IPS-15b (cell line): ENCODE measurements at regions not wholly inside any gene's neighbourhood (a gene's known extent, or its start where the extent isn't known, plus 50 kb on each side); places are given as distances from the start of the nearest gene placed in this dataset.

Experiments
- H3K27me3 ChIP-seq: one replicate; pipeline ENCODE4 v1.6.1; 2013; ENCODE audit warnings: low read length; ENCODE audit not compliant: control insufficient read depth, insufficient read depth
- H3K36me3 ChIP-seq: one replicate; pipeline ENCODE4 v1.6.1; 2013; ENCODE audit warnings: low read length; ENCODE audit not compliant: control insufficient read depth, insufficient read depth
- H3K4me1 ChIP-seq: one replicate; pipeline ENCODE4 v1.6.1; 2013; ENCODE audit warnings: mild to moderate bottlenecking, low read length; ENCODE audit not compliant: control insufficient read depth, insufficient read depth
- H3K4me3 ChIP-seq: one replicate; pipeline ENCODE4 v1.5.1; 2013; ENCODE audit warnings: low read depth, low read length
- H3K9ac ChIP-seq: one replicate; pipeline ENCODE4 v1.6.1; 2013; ENCODE audit warnings: low read depth, mild to moderate bottlenecking, low read length
- H3K9me3 ChIP-seq: one replicate; pipeline ENCODE4 v1.6.1; 2013; ENCODE audit warnings: mild to moderate bottlenecking, low read length; ENCODE audit not compliant: control insufficient read depth, insufficient read depth

DNA sequence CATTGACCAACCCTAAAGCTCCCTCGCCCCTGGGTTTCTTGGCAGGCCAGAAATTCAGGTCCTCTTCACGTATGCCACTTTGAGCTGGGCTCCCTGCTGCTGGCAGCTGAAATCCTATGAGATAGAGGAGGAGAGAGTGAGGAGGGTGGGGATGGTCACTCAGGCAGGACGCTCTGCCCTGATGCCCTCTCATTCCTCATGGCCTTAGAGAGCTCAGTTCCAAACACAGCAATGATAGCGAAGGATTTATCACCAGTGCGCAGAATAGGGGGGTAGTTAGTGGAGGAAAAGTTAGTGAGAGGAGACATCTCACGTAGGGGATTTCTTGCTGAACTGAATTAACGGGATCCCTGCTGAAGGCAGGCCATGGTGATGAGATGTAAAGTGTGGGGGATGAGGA lies 84.2 kb upstream of the PMEPA1 start:
- H3K4me1 ChIP-seq, result no peaks in the 10 kb centered on the region
- no peak overlapping the region for H3K9ac ChIP-seq
- H3K9me3 ChIP-seq, result no peaks in the 10 kb centered on the region
- H3K36me3 ChIP-seq, result no peaks in the 10 kb centered on the region
- no peaks in the 10 kb centered on the region for H3K27me3 ChIP-seq
- no peak overlapping the region for H3K4me3 ChIP-seq

DNA sequence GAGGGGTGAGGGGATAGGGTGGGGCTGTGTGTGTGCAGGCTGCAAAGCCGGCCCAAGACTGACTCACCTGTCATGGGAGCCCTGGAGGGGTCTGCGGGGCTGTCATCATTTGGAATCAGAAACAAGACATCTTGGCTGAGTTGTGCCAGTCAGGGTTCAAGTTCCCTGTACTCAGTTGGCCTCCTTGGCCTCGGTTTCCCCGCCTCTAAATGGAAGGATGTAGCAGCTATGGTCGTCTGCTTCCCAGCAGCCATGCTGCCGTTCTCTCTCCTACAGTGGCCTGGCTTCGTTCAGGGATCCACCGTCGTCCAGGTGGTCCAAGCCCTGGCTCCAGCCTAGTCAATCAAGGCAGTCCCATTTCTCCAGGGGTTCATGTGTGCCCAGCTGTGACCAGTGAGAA lies 83.6 kb upstream of the PMEPA1 start:
- Histone ChIP-seq H3K4me3 (no peak overlapping the region), H3K36me3 (no peaks in the 10 kb centered on the region), H3K9ac (no peak overlapping the region), H3K4me1 (no peaks in the 10 kb centered on the region), H3K27me3 (no peaks in the 10 kb centered on the region), H3K9me3 (no peaks in the 10 kb centered on the region)

DNA sequence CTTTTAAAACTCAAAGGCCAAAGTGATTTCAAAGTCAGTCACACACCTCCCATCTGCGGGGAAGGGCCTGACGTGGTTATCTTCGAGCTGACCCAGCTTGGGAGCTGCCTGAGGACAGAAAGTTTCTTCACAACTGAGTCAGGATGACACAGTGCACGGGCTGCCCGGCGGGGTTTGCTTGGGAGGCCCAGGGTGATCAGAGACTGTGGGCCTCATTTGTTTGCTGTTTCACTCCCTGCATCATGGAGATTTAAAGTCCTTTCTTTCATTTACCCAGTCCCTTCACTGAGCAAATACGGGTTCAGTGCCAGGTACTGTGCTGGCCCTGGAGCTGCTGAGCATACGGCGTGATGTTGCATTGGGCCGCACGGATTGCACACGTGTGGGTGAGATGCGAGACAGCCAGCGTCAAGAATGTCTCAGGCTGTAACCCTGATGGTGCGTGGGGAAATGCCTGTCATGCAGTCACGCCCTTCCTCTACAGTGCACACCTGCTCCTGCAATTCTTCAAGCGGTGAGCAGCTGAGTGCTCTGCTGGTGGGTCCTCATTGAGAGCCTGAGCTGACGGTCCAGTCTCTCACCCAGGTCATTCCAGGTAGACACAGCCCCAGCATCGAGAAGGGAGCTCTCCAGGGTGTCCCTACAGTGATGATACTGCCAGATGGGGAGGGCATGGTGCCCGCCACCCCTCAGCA lies 82.7 kb upstream of the PMEPA1 start:
- no peaks in the 10 kb centered on the region for H3K36me3 ChIP-seq
- no peaks in the 10 kb centered on the region for H3K4me1 ChIP-seq
- no peak overlapping the region for H3K4me3 ChIP-seq
- no peak overlapping the region for H3K9ac ChIP-seq
- H3K27me3 ChIP-seq, result no peaks in the 10 kb centered on the region
- H3K9me3 ChIP-seq, result no peaks in the 10 kb centered on the region

DNA sequence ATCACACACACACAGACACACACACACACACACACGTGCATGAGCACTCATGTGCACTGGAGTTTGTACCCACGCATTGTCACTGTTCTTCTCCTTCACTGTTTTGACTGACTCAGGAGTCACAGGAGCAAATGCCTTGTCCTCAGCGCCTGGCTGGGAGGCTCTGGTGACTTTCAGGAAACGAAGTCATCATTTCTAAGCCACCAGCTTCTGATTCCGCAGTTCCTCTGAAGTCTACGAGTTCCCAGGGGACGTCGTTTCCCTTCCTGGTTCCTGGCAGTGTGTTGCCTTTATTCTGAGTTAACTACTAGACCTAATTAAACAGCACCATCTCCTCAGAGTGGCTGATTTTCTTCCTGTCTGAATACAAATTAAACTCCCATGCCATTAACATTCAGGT lies 82.2 kb upstream of the PMEPA1 start:
- Histone ChIP-seq H3K9ac (no peak overlapping the region), H3K4me1 (no peaks in the 10 kb centered on the region), H3K36me3 (no peaks in the 10 kb centered on the region), H3K9me3 (no peaks in the 10 kb centered on the region), H3K4me3 (no peak overlapping the region), H3K27me3 (no peaks in the 10 kb centered on the region)

DNA sequence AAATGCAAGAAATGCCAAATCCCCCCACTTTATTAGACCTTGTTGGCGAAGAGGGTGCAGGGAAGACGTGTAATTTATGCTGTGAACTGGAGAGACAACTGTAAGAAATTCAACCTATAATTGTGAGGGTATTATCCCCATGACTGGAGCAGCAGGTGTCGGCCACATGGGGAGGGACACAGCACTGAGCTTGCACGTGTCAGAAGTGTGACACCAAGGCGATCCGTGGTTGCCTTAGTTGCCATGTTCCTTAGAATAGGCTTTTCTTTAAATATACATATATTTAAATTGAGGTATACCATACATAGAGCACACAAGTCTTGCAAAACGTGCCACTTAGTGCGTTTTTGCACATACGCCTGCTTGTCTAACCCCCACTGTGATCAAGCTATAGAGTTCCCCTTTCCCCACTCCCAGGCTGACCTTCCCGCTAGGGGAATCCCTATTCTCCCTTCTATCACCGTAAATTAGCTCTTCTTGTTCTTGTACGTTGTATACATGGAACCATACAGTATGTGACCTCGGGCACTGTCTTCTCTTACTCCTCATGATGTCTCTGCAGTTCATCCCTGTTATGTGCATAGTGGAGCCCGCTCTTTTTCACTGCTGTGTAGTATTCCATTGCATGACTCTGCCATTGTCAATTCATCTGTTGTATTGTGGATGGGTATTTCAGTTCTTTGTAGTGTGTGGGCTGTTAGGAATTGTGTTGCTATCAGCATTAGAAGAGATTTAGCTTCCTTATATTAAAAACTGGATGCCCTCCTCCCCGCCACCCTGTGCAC lies 81.6 kb upstream of the PMEPA1 start:
- H3K4me1 ChIP-seq, result no peaks in the 10 kb centered on the region
- H3K4me3 ChIP-seq, result no peak overlapping the region
- H3K27me3 ChIP-seq, result no peaks in the 10 kb centered on the region
- no peak overlapping the region for H3K9ac ChIP-seq
- H3K9me3 ChIP-seq, result no peaks in the 10 kb centered on the region
- no peaks in the 10 kb centered on the region for H3K36me3 ChIP-seq

DNA sequence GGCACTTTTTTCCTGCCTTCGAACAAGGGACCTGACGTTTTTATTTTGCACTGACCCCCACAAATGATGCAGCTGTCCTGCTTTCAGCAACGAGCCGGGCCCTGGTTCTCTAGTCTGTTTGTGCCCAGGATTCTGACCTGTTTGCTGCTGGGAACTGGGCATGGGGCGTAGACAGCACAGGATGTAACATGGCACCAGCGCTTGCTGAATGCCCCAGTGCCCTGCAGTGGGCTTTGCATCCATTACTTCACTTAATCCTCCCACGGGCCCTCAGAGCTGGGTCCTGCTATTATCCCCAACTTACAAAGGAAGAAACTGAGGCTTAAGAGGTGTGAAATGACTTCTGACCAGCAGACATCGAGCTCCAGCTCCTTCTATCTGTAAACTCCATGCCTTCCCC lies 80.4 kb upstream of the PMEPA1 start:
- no peaks in the 10 kb centered on the region for H3K27me3 ChIP-seq
- H3K4me3 ChIP-seq, result no peak overlapping the region
- no peaks in the 10 kb centered on the region for H3K36me3 ChIP-seq

GRCh38 chr20:57788936-57789613 lies 79.3 kb upstream of the PMEPA1 start:
- H3K36me3 ChIP-seq, result no peaks in the 10 kb centered on the region
- no peaks in the 10 kb centered on the region for H3K4me1 ChIP-seq
- H3K27me3 ChIP-seq, result no peaks in the 10 kb centered on the region

More for the DNA sequence above, 80.4 kb upstream of the PMEPA1 start:
- Histone ChIP-seq H3K9ac (no peak overlapping the region), H3K4me1 (no peaks in the 10 kb centered on the region), H3K9me3 (no peaks in the 10 kb centered on the region)

GRCh38 chr20:57787990-57788781 lies 78.4 kb upstream of the PMEPA1 start:
- Histone ChIP-seq H3K9ac (no peak overlapping the region), H3K36me3 (no peaks in the 10 kb centered on the region), H3K9me3 (no peaks in the 10 kb centered on the region), H3K4me1 (no peaks in the 10 kb centered on the region), H3K27me3 (no peaks in the 10 kb centered on the region), H3K4me3 (no peak overlapping the region)

More at GRCh38 chr20:57788936-57789613, 79.3 kb upstream of the PMEPA1 start:
- H3K9ac ChIP-seq, result no peak overlapping the region
- H3K9me3 ChIP-seq, result no peaks in the 10 kb centered on the region
- H3K4me3 ChIP-seq, result no peak overlapping the region

DNA sequence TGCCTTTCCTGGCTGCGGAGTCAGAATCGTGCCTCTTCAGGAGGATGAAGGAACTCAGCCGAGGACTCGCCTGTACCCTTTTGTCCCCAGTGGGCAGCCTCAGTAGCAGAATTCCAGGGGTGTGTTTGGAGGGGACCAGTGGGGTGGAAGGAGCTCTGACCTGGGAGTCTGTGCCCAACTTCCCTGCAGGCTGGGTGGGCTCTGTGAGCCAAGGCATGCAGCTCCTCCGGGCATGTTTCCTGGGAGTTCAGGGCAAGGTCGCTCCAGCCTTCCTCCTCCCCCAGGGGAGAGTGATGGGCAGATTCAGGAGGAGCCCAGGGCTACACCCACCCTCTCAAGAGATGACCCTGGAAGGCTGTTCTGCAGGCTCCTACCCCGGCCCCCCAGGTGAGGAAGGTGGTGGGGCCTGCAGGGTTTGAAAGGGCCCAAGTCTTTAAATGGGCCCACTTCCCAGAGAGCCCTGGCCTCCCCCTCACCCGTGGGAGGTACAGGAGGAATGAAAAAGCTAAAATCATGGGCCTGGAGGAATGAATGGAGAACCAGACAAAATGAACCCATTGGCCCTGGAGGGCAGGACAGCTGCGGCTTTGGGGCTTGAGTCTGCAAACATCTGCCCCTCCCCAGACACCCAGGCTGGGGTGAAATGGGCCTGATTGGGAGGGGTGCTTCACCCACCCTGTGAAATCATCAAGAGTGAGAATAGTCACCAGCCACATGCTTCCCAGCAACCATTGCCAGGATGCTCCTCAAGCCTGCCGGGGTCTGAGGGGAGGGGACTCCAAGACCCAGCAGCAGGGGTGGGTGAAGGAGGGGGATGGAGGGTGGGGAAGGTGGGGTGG lies 77.6 kb upstream of the PMEPA1 start:
- Histone ChIP-seq H3K4me1 (no peaks in the 10 kb centered on the region), H3K9me3 (no peaks in the 10 kb centered on the region), H3K36me3 (no peaks in the 10 kb centered on the region), H3K9ac (no peak overlapping the region), H3K27me3 (no peaks in the 10 kb centered on the region), H3K4me3 (no peak overlapping the region)

DNA sequence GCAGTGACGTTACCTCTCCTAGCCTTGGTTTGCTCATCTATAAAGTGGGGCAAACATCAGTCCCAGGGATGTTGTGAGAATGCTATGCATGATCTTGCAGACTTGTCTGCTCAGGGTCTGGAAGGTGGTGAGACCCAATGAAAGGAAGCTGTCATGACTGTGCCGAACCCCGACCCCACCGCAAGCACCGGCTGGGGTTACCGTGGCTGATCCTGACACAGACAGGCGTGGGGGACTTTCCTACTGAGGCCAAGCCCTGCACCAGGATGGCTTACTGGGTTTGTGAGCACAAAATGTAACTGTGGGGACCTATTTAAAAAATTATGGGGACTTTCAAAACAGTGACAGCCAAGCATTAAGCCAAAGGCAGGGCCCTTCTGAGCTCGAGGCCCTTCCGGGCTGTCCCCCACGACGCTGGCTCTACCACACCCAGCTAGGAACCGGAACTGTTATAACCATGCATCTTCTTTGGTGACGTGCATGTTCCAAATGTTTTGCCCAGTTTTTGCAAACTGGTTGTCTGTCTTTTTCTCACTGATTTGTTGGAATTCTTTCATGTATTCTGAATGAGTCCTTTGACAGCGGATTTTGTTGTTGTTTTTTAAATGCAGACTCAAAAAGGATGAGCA lies 76.6 kb upstream of the PMEPA1 start:
- Histone ChIP-seq H3K4me1 (no peaks in the 10 kb centered on the region), H3K36me3 (no peaks in the 10 kb centered on the region), H3K9ac (no peak overlapping the region), H3K27me3 (no peaks in the 10 kb centered on the region), H3K4me3 (no peak overlapping the region), H3K9me3 (no peaks in the 10 kb centered on the region)
